IMR-90 (cell line): ENCODE measurements at regions not wholly inside any gene's neighbourhood (a gene's known extent, or its start where the extent isn't known, plus 50 kb on each side); places are given as distances from the start of the nearest gene placed in this dataset.

Experiments used
- ATAC-seq: fragments of 200-7000 bp; cut with Tn5 transposase; 2 replicates; pipeline ENCODE4 v1.9.1; 2020; ENCODE audit warnings: low read depth, mild to moderate bottlenecking, moderate library complexity
- BruUV-seq: library from RNA; stranded (reverse); fragments of 400-500 nt; replicated peaks from 2 replicates; lab custom pipeline; 2021; lab: Mats Ljungman, UMichigan
- CTCF ChIA-PET: fragments of 300-600 bp; formaldehyde crosslinking; extraction: SDS; loops from one replicate; lab custom pipeline; 2021; ENCODE audit warnings: antibody characterized with exemption; lab: Yijun Ruan, JAX
- POLR2A ChIA-PET: fragments of 300-600 bp; sonication (Branson Sonifier 250); formaldehyde crosslinking; loops from one replicate; lab custom pipeline; 2022; ENCODE audit warnings: antibody characterized with exemption; ENCODE audit not compliant: unreplicated experiment; lab: Charles Lee
- DNase-seq: peaks from one replicate; pipeline ENCODE4 v3.0.0; 2013
- H2AFZ ChIP-seq: replicated peaks from 2 replicates; pipeline ENCODE3; 2013; ENCODE audit warnings: low read length, mild to moderate bottlenecking; ENCODE audit not compliant: poor library complexity
- H2AK5ac ChIP-seq: 2 replicates; pipeline ENCODE4 v1.6.1; 2013; ENCODE audit warnings: low read depth, low read length, inconsistent platforms
- H2AK9ac ChIP-seq: replicated peaks from 2 replicates; pipeline ENCODE3; 2013; ENCODE audit warnings: mild to moderate bottlenecking, low read depth, low read length, moderate library complexity; ENCODE audit not compliant: poor library complexity
- H2BK120ac ChIP-seq: 2 replicates; pipeline ENCODE4 v1.6.1; 2013; ENCODE audit warnings: low read depth, low read length, inconsistent platforms
- H2BK15ac ChIP-seq: 3 replicates; pipeline ENCODE4 v1.6.1; 2013; ENCODE audit warnings: low read depth, low read length, inconsistent platforms
- H2BK20ac ChIP-seq: 2 replicates; pipeline ENCODE4 v1.6.1; 2013; ENCODE audit warnings: low read depth, mild to moderate bottlenecking, inconsistent platforms, low read length, moderate library complexity
- H2BK5ac ChIP-seq: 2 replicates; pipeline ENCODE4 v1.6.1; 2013; ENCODE audit warnings: mild to moderate bottlenecking, low read depth, low read length, inconsistent platforms; ENCODE audit not compliant: poor library complexity, severe bottlenecking
- H3K14ac ChIP-seq: replicated peaks from 2 replicates; pipeline ENCODE4 v1.6.1; 2013; ENCODE audit warnings: low read depth, low read length, inconsistent platforms
- H3K18ac ChIP-seq: 2 replicates; pipeline ENCODE4 v1.6.1; 2013; ENCODE audit warnings: low read depth, low read length, control low read depth
- H3K23ac ChIP-seq: 2 replicates; pipeline ENCODE4 v1.6.1; 2013; ENCODE audit warnings: low read depth, low read length, inconsistent platforms
- H3K27ac ChIP-seq: 2 replicates; pipeline ENCODE4 v1.5.1; 2013; ENCODE audit warnings: mild to moderate bottlenecking, control low read depth, low read length; ENCODE audit not compliant: insufficient read depth
- H3K27me3 ChIP-seq: 2 replicates; pipeline ENCODE4 v1.6.1; 2013; ENCODE audit warnings: low read length; ENCODE audit not compliant: control insufficient read depth, insufficient read depth
- H3K36me3 ChIP-seq: 2 replicates; pipeline ENCODE4 v1.6.1; 2013; ENCODE audit warnings: low read length, mixed read lengths; ENCODE audit not compliant: control insufficient read depth, insufficient read depth
- H3K4ac ChIP-seq: 2 replicates; pipeline ENCODE4 v1.6.1; 2013; ENCODE audit warnings: low read depth, low read length, inconsistent platforms
- H3K4me1 ChIP-seq: 2 replicates; pipeline ENCODE4 v1.6.1; 2013; ENCODE audit warnings: low read length, mixed read lengths; ENCODE audit not compliant: control insufficient read depth, insufficient read depth
- H3K4me2 ChIP-seq: 2 replicates; pipeline ENCODE4 v1.6.1; 2013; ENCODE audit warnings: low read depth, mild to moderate bottlenecking, control low read depth, low read length, moderate library complexity
- H3K4me3 ChIP-seq: 2 replicates; pipeline ENCODE4 v1.5.1; 2013; ENCODE audit warnings: low read depth, mild to moderate bottlenecking, control low read depth, low read length, moderate library complexity; ENCODE audit not compliant: insufficient read depth
- H3K56ac ChIP-seq: 2 replicates; pipeline ENCODE4 v1.6.1; 2013; ENCODE audit warnings: low read length, inconsistent platforms; ENCODE audit not compliant: insufficient read depth; ENCODE audit errors: extremely low read depth
- H3K79me1 ChIP-seq, 2 experiments: 2 replicates each; pipeline ENCODE4 v1.6.1; 2013; ENCODE audit warnings: low read length in 2 of 2, inconsistent platforms in 1 of 2, low read depth in 1 of 2
- H3K9ac ChIP-seq: 2 replicates; pipeline ENCODE4 v1.6.1; 2013; ENCODE audit warnings: low read depth, low read length, control low read depth
- H3K9me1 ChIP-seq: 2 replicates; pipeline ENCODE4 v1.6.1; 2013; ENCODE audit warnings: low read length, inconsistent platforms; ENCODE audit not compliant: insufficient read depth
- H3K9me3 ChIP-seq: 2 replicates; pipeline ENCODE4 v1.6.1; 2013; ENCODE audit warnings: low read length; ENCODE audit not compliant: control insufficient read depth, insufficient read depth
- H4K20me1 ChIP-seq: 2 replicates; pipeline ENCODE4 v1.6.1; 2013; ENCODE audit warnings: low read length, inconsistent platforms; ENCODE audit not compliant: insufficient read depth
- H4K5ac ChIP-seq: 2 replicates; pipeline ENCODE4 v1.6.1; 2013; ENCODE audit warnings: mild to moderate bottlenecking, low read depth, low read length, control low read depth
- H4K8ac ChIP-seq, 2 experiments: 2 replicates each; pipeline ENCODE4 v1.6.1; 2013; ENCODE audit warnings: low read depth in 2 of 2, low read length in 2 of 2, control low read depth in 1 of 2, inconsistent platforms in 1 of 2
- H4K91ac ChIP-seq: 2 replicates; pipeline ENCODE4 v1.6.1; 2013; ENCODE audit warnings: low read depth, low read length, inconsistent platforms; ENCODE audit not compliant: insufficient read depth
- CHD1 ChIP-seq: IDR thresholded peaks from 2 replicates; pipeline ENCODE4 v1.6.1; 2012; ENCODE audit warnings: low read depth, low read length, improper control_type of control experiment
- MAFK ChIP-seq: IDR thresholded peaks from 2 replicates; pipeline ENCODE4 v1.6.1; 2012; ENCODE audit warnings: low read depth, low read length, improper control_type of control experiment
- MXI1 ChIP-seq: IDR thresholded peaks from 2 replicates; pipeline ENCODE4 v1.6.1; 2012; ENCODE audit warnings: low read depth, mild to moderate bottlenecking, low read length, moderate library complexity, borderline replicate concordance
- RAD21 ChIP-seq: IDR thresholded peaks from 2 replicates; pipeline ENCODE4 v1.6.1; 2012; ENCODE audit warnings: low read length, improper control_type of control experiment
- RFX5 ChIP-seq: IDR thresholded peaks from 2 replicates; pipeline ENCODE4 v1.8.0; 2012; ENCODE audit warnings: low read depth, mild to moderate bottlenecking, low read length, moderate library complexity
- WGBS, 2 experiments: methylation state at CpG; one replicate each; pipeline versions ENCODE4 v1.1.5 to v1.1.7; 2013; ENCODE audit warnings: missing lambda C conversion rate in 2 of 2; ENCODE audit not compliant: insufficient read length in 1 of 2; ENCODE audit errors: extremely low coverage in 2 of 2; 5-methylcytosine and 5-hydroxymethylcytosine counted together
- dilution Hi-C: fragments of 300-500 bp; cut with HindIII; formaldehyde crosslinking; loops from one replicate; pipeline ENCODE4 v1.14.3; 2018; ENCODE audit warnings: low sequenced_read_pairs; ENCODE audit not compliant: unreplicated experiment
- in situ Hi-C: fragments of 300-500 bp; cut with MboI; formaldehyde crosslinking; loops from 3 replicates; pipeline ENCODE4 v1.14.3; 2019; ENCODE audit warnings: low sequenced_read_pairs, inconsistent platforms, mixed read lengths
- intact Hi-C: fragments of 100-400 bp; cut with micrococcal nuclease; formaldehyde crosslinking; loops from 2 replicates; pipeline ENCODE4 v1.10.0; 2022
- TF ChIP-seq, protein P1 (sequence below): fragments of 150-350 bp; IDR thresholded peaks from 2 replicates; pipeline ENCODE4 v1.6.1; 2016; ENCODE audit warnings: low read depth, mild to moderate bottlenecking, low read length, moderate library complexity, borderline replicate concordance
- TF ChIP-seq, protein P2 (sequence below): fragments of 150-350 bp; IDR thresholded peaks from 2 replicates; pipeline ENCODE4 v1.6.1; 2017; ENCODE audit warnings: mild to moderate bottlenecking, antibody characterized with exemption, low read length, low read depth

DNA sequence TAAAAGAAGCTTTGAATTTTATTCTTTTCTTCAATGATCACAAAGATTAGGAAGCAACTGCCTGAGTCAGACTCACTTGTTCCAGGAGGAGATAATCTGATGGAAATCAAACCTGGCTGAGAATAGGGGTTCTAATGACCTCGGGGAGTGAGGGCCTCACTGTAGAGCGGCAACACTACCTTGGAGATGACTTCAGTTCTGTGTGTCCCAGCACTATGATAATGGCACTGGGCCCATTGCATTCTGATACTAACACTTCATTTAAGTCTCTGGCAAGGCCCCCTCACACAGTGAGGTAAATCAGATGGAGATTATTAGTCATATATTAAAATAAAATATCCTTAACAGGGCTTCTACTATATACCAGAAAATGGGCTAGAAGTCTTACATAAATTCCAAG is 233.3 kb upstream of the EGLN3 start:
- no peak overlapping the region for H2BK120ac ChIP-seq
- no TSS peak for BruUV-seq
- dilution Hi-C loops = no loop called here

More for the DNA sequence above, 233.3 kb upstream of the EGLN3 start:
- Histone ChIP-seq H2AK9ac (no peak overlapping the region), H3K27me3 (no peaks in the 10 kb centered on the region), H2AK5ac (no peak overlapping the region), H3K4me1 (no peaks in the 10 kb centered on the region), H4K91ac (no peak overlapping the region), H4K5ac (no peak overlapping the region), H4K8ac (no peak overlapping the region), H3K9ac (no peak overlapping the region), H3K4ac (no peak overlapping the region), H3K9me1 (no peaks in the 10 kb centered on the region), H3K18ac (no peak overlapping the region), H3K14ac (no peak overlapping the region), H3K56ac (no peak overlapping the region), H3K4me3 (no peak overlapping the region), H3K36me3 (no peaks in the 10 kb centered on the region), H2AFZ (no peak overlapping the region), H3K27ac (no peak overlapping the region), H3K79me1 (no peaks in the 10 kb centered on the region; a peak in 1 of 4 replicates), H3K4me2 (no peak overlapping the region), H2BK15ac (no peak overlapping the region), H4K20me1 (no peaks in the 10 kb centered on the region), H2BK5ac (no peak overlapping the region), H3K23ac (no peak overlapping the region), H3K9me3 (no peaks in the 10 kb centered on the region), H2BK20ac (no peak overlapping the region)
- ATAC-seq (no peak), DNase-seq (no peak)
- ChIA-PET CTCF (no interaction called here), POLR2A (no interaction called here)
- TF ChIP-seq RFX5 (no peak), MAFK (no peak), MXI1 (no peak), CHD1 (no peak), RAD21 (no peak)
- TF ChIP-seq, protein P1, sequence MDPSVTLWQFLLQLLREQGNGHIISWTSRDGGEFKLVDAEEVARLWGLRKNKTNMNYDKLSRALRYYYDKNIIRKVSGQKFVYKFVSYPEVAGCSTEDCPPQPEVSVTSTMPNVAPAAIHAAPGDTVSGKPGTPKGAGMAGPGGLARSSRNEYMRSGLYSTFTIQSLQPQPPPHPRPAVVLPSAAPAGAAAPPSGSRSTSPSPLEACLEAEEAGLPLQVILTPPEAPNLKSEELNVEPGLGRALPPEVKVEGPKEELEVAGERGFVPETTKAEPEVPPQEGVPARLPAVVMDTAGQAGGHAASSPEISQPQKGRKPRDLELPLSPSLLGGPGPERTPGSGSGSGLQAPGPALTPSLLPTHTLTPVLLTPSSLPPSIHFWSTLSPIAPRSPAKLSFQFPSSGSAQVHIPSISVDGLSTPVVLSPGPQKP = no peak
- TF ChIP-seq, protein P2, sequence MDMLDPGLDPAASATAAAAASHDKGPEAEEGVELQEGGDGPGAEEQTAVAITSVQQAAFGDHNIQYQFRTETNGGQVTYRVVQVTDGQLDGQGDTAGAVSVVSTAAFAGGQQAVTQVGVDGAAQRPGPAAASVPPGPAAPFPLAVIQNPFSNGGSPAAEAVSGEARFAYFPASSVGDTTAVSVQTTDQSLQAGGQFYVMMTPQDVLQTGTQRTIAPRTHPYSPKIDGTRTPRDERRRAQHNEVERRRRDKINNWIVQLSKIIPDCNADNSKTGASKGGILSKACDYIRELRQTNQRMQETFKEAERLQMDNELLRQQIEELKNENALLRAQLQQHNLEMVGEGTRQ = no peak
- WGBS, 2 experiments = no CpG with 5 or more reads among the region's 2 CpGs
- in situ Hi-C loops (no loop called here), intact Hi-C loops (no loop called here)
